Adrenal gland (tissue), 5 donors: ENCODE measurements at regions not wholly inside any gene's neighbourhood (a gene's known extent, or its start where the extent isn't known, plus 50 kb on each side); places are given as distances from the start of the nearest gene placed in this dataset.

Source experiments
- POLR2A ChIP-seq, 2 donors: fragments of 450-650 bp; IDR thresholded peaks; one replicate each; pipeline ENCODE4 v1.6.1; 2017; ENCODE audit warnings: antibody characterized with exemption in 2 of 2, mild to moderate bottlenecking in 2 of 2, moderate library complexity in 1 of 2
- TF ChIP-seq, protein P1 (sequence below), 6 experiments: fragments of 450-650 bp in 4 of 6; fragments of 200-600 bp in 2 of 6; sonication (generic) in 1 of 6; IDR thresholded peaks; 1 replicate in 5 of 6; 2 replicates in 1 of 6; pipeline versions ENCODE4 v1.5.1 to v1.8.0; 2016 to 2021; ENCODE audit warnings: antibody characterized with exemption in 6 of 6, mild to moderate bottlenecking in 2 of 6, moderate library complexity in 1 of 6
- donor health status: DM: no; HTN: no; CAD: no.

DNA sequence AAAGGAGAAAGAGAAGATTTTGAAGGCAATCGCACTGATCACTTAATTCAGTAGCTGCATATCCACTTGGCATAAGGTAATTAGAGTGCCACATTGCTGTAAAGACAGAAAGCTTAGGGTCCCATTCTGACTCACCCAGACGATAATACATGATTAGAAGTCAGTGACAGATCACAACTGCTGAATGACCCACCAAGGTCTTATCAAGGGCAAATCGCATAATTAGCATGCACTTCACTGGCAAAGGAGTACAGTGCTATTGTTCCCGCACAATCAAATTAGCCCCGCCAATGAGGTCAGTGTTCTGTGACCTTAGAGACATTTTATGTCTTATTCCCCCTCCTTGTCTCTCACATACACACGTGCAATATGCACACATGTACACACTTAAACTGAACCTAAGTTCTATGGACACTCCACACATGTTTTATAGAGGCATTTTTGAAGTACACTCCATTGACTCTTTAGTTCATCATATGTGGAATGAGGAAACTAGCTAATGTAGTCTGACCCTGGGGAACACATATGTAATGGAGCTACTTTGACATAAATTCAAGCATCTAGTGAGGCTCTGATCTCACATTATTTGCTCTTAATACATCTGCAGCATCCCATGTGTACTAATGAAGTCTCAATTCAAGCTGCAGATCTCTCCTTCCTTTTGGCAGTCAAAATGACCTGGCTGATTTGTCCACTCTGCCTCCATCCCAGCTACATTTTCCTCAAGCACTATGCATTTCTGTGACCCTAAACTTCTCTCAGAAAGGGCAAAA, 673.8 kb upstream of the FANCL start:
- TF ChIP-seq, protein P1, sequence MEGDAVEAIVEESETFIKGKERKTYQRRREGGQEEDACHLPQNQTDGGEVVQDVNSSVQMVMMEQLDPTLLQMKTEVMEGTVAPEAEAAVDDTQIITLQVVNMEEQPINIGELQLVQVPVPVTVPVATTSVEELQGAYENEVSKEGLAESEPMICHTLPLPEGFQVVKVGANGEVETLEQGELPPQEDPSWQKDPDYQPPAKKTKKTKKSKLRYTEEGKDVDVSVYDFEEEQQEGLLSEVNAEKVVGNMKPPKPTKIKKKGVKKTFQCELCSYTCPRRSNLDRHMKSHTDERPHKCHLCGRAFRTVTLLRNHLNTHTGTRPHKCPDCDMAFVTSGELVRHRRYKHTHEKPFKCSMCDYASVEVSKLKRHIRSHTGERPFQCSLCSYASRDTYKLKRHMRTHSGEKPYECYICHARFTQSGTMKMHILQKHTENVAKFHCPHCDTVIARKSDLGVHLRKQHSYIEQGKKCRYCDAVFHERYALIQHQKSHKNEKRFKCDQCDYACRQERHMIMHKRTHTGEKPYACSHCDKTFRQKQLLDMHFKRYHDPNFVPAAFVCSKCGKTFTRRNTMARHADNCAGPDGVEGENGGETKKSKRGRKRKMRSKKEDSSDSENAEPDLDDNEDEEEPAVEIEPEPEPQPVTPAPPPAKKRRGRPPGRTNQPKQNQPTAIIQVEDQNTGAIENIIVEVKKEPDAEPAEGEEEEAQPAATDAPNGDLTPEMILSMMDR (IDR thresholded peaks at IDR 0.05): no peak
- no peak for TF ChIP-seq POLR2A (IDR thresholded peaks at IDR 0.05)
